SK-N-SH treated with all-trans-retinoic acid at 6 μM for 48 hours (cell line): ENCODE measurements at regions not wholly inside any gene's neighbourhood (a gene's known extent, or its start where the extent isn't known, plus 50 kb on each side); places are given as distances from the start of the nearest gene placed in this dataset.

Experiments used
- ARNTL ChIP-seq: fragments of 450-650 bp; formaldehyde crosslinking; IDR thresholded peaks from 2 replicates; pipeline ENCODE4 v1.5.0; 2020; ENCODE audit warnings: low read depth, mild to moderate bottlenecking, moderate library complexity, borderline replicate concordance
- CREB5 ChIP-seq: fragments of 250-450 bp; sonication (Bioruptor Pico); IDR thresholded peaks from 2 replicates; pipeline ENCODE4 v1.5.1; 2020; ENCODE audit warnings: low read depth, mild to moderate bottlenecking, moderate library complexity
- ESRRG ChIP-seq: fragments of 250-450 bp; sonication (Bioruptor Pico); IDR thresholded peaks from 2 replicates; pipeline ENCODE4 v1.6.1; 2021; ENCODE audit warnings: mild to moderate bottlenecking
- ISL1 ChIP-seq: fragments of 250-450 bp; sonication (Bioruptor Pico); IDR thresholded peaks from 2 replicates; pipeline ENCODE4 v2.1.2; 2022; ENCODE audit warnings: mild to moderate bottlenecking, moderate library complexity
- ZFP3 ChIP-seq: fragments of 250-450 bp; sonication (Bioruptor Pico); IDR thresholded peaks from 2 replicates; pipeline ENCODE4 v1.5.0; 2020; ENCODE audit warnings: mild to moderate bottlenecking, moderate library complexity
- ZFP30 ChIP-seq: fragments of 450-650 bp; formaldehyde crosslinking; IDR thresholded peaks from 2 replicates; pipeline ENCODE4 v1.5.0; 2022; ENCODE audit warnings: mild to moderate bottlenecking, moderate library complexity
- ZNF70 ChIP-seq: fragments of 450-650 bp; formaldehyde crosslinking; IDR thresholded peaks from 2 replicates; pipeline ENCODE4 v1.5.0; 2020; ENCODE audit warnings: mild to moderate bottlenecking, moderate library complexity
- ZNF8 ChIP-seq: fragments of 450-650 bp; formaldehyde crosslinking; IDR thresholded peaks from 2 replicates; pipeline ENCODE4 v1.5.0; 2020; ENCODE audit warnings: mild to moderate bottlenecking, moderate library complexity
- TF ChIP-seq, protein P1 (sequence below): fragments of 250-450 bp; sonication (Bioruptor Pico); IDR thresholded peaks from 2 replicates; pipeline ENCODE4 v1.8.0; 2020; ENCODE audit warnings: mild to moderate bottlenecking, moderate library complexity, borderline replicate concordance
- TF ChIP-seq, protein P2 (sequence below): fragments of 250-450 bp; sonication (Bioruptor Pico); IDR thresholded peaks from 2 replicates; pipeline ENCODE4 v1.5.0; 2020; ENCODE audit warnings: mild to moderate bottlenecking, moderate library complexity

- TF ChIP-seq CREB5 (CRISPR knock-in tag) (no peak), ESRRG (CRISPR knock-in tag) (no peak), ARNTL (CRISPR knock-in tag) (no peak), ZFP3 (CRISPR knock-in tag) (no peak), ZFP30 (CRISPR knock-in tag) (no peak), ISL1 (CRISPR knock-in tag) (no peak), ZNF70 (CRISPR knock-in tag) (no peak), ZNF8 (no peak)
- TF ChIP-seq, protein P1, sequence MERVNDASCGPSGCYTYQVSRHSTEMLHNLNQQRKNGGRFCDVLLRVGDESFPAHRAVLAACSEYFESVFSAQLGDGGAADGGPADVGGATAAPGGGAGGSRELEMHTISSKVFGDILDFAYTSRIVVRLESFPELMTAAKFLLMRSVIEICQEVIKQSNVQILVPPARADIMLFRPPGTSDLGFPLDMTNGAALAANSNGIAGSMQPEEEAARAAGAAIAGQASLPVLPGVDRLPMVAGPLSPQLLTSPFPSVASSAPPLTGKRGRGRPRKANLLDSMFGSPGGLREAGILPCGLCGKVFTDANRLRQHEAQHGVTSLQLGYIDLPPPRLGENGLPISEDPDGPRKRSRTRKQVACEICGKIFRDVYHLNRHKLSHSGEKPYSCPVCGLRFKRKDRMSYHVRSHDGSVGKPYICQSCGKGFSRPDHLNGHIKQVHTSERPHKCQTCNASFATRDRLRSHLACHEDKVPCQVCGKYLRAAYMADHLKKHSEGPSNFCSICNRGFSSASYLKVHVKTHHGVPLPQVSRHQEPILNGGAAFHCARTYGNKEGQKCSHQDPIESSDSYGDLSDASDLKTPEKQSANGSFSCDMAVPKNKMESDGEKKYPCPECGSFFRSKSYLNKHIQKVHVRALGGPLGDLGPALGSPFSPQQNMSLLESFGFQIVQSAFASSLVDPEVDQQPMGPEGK = no peak
- TF ChIP-seq, protein P2, sequence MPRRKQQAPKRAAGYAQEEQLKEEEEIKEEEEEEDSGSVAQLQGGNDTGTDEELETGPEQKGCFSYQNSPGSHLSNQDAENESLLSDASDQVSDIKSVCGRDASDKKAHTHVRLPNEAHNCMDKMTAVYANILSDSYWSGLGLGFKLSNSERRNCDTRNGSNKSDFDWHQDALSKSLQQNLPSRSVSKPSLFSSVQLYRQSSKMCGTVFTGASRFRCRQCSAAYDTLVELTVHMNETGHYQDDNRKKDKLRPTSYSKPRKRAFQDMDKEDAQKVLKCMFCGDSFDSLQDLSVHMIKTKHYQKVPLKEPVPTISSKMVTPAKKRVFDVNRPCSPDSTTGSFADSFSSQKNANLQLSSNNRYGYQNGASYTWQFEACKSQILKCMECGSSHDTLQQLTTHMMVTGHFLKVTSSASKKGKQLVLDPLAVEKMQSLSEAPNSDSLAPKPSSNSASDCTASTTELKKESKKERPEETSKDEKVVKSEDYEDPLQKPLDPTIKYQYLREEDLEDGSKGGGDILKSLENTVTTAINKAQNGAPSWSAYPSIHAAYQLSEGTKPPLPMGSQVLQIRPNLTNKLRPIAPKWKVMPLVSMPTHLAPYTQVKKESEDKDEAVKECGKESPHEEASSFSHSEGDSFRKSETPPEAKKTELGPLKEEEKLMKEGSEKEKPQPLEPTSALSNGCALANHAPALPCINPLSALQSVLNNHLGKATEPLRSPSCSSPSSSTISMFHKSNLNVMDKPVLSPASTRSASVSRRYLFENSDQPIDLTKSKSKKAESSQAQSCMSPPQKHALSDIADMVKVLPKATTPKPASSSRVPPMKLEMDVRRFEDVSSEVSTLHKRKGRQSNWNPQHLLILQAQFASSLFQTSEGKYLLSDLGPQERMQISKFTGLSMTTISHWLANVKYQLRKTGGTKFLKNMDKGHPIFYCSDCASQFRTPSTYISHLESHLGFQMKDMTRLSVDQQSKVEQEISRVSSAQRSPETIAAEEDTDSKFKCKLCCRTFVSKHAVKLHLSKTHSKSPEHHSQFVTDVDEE (CRISPR knock-in tag) = no peak
Observed at GRCh38 chr22:45077826-45078334, 68.1 kb upstream of the PHF21B start.
